GM18858 (cell line): ENCODE measurements at regions not wholly inside any gene's neighbourhood (a gene's known extent, or its start where the extent isn't known, plus 50 kb on each side); places are given as distances from the start of the nearest gene placed in this dataset.
"Not testable (repeated sequence)": the region's sequence is repeated elsewhere in the genome, so short reads cannot be mapped to it uniquely, and the experiment has no call there.

Experiments used
- ATAC-seq: cut with Tn5 transposase; IDR thresholded peaks from one replicate; pipeline ENCODE4 v1.9.1; 2021; ENCODE audit not compliant: unreplicated experiment

GRCh38 chr13:60936281-60936680, 479.4 kb downstream of the PCDH20 start:
- no peak for ATAC-seq

DNA sequence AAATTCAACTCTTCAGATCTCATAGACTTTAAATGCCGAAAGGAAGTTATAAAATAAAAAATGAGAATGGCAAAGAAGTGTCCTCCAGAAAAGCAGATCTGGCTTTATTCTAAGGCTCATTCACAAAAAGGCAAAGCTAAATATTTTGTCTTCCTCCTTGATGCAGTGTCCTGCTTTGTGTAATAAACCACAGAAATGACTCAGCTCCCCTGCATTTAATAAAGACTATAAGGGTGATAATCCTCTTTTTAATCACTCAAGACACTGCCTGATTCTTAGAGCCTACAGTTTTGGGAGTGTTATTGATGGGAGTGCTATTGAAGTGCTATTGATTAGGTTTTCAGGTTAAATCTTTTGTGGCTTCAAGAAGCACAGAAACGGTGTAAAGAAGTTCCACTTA, 482.0 kb downstream of the PCDH20 start:
- no peak for ATAC-seq

DNA sequence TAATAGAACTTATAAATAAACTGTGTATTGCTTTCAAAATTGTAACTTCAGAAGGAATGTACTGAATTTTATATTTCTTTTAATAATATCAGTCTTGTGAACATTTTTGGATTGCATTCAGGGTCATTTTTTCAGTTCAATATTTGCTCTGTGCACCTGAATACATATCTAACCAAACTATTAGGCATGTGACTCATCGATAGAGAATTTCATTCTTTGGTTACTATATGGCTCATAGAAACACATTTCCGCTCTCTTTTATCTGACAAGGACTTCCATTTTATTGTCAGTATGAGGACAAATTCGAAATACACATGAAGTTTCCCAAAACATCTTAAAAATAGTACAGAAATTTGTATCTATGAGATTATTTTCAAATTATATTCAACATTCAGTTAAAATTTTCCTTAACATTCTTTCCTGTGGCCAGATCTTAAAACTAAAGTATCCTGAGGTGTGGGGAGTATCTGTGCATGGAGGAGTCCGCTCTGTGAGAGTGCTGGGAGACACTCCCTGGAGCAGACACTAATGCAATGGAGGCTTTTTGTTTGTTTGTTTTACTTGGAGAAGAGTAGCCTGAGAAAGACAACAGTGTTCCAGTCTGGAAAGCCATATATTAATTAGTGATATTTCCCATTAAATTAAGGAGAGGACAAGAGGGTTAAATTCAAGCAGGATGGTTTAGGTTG, 483.6 kb downstream of the PCDH20 start:
- no peak for ATAC-seq

DNA sequence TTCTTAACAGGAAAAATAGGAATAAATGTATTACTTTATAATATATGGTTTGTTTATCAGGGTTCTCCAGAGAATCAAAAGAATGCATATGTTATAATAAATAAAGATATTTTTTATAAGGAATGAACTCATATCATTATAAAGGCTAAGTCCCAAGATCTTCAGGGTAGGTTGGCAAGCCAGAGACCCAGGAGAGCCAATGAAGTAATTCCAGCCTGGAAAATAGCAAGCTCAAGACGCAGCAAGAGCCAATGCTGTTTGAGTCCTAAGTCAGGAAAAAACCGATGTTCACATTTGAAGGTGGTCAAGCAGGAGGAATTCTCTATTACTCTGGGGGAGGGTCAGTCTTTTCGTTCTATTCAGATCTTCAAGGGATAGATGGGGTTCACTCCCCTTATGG, 490.0 kb downstream of the PCDH20 start:
- ATAC-seq: no peak

GRCh38 chr13:60924856-60925255, 490.8 kb downstream of the PCDH20 start:
- ATAC-seq: no peak

- no peak for ATAC-seq
Observed at GRCh38 chr13:60922576-60923231, 492.9 kb downstream of the PCDH20 start.

GRCh38 chr13:60893801-60894200, 496.8 kb downstream of the TDRD3 start:
- no peak for ATAC-seq

- no peak for ATAC-seq
Observed at GRCh38 chr13:60887711-60888110, 490.7 kb downstream of the TDRD3 start.

DNA sequence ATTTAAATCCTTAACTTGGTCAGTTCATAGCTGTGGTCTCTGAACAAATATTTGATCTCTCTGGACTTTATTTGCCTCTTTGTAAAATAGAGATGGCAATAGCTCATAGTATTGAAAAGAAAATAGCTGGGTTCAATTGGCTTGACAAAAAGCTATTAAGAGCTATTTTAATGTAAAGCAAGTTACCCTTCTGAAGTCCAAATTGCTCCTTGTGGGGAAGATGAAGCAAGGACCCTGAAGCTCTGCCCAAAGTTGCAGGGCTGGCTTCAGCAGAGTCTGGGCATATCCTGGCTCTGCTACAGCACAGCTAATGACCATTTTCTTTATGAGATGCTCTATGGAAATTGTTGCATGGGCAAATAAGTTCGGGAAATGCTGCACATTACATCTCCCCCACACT, 484.5 kb downstream of the TDRD3 start:
- ATAC-seq: no peak

DNA sequence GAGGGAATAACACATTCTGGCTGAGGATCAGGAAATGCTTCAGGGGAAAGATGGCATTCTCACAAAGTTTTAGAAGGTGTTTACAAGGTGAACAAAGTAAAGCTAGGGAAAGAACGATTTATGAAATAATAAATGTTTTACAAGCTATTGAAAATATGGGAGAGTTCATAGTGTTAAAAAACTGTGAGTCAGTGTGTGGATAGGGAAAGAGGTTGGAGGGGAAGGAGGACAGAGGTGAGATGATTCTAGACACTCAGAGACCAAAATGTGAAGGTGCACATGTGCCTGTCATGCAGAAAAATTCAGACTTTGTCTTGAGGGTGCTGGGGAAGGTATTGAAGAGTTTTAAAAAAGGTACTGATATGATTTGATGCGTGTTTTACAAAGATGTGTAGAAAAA, 476.1 kb downstream of the TDRD3 start:
- ATAC-seq: no peak

DNA sequence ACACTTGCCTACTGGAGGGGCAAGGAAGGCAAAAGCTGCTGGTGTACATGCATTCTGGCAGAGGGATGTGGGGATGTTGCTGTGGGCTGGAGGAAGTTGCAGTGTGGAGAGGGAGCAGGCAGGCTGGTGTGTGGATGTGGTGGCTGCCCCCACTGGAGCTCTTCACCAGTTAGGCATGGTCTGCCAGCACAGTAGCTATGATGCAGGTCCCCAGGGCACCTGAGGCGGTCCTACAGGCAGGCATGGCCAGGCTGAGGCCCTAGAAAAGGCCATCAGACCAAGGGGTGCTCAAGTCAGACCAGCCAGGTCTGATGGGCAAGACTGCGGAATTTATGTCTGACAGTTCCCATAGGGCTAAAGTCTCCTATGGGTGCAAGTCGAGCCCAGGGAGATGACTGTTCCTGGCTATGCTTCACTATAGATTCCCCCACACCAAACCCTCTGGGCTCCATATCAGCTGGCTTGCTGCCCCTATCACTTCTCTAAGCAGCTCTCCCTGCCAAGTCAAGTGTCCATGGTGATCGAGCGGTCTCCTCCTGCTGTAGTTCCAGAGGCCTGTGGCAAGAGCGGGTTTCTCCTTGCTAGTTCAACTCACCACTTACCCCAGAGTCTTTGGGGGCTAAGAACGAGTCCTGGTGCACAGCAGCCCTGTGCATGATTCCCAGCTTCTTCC, 473.1 kb downstream of the TDRD3 start:
- no peak for ATAC-seq

GRCh38 chr13:60869225-60869624, 472.2 kb downstream of the TDRD3 start:
- no peak for ATAC-seq

GRCh38 chr13:60862036-60862435, 465.0 kb downstream of the TDRD3 start:
- no peak for ATAC-seq

DNA sequence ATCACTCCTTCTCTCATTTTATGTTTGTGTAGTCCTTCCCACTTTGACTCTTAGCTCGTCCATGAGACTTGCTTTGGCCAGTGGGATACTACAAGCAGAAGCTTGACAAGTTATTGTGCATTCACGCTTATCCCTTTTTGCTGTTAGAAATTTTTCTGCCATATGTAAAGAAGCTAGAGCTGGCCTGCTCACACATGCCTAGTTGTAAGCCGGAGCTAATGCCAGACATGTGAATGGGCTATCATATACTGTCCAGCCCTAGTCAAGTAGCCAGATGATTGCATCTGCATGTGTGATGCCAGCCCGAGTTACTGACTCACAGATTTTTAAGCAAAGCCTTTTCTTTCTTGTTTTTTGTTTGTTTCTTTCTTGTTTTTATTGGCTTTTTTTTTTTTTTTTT, 460.7 kb downstream of the TDRD3 start:
- ATAC-seq: no peak

DNA sequence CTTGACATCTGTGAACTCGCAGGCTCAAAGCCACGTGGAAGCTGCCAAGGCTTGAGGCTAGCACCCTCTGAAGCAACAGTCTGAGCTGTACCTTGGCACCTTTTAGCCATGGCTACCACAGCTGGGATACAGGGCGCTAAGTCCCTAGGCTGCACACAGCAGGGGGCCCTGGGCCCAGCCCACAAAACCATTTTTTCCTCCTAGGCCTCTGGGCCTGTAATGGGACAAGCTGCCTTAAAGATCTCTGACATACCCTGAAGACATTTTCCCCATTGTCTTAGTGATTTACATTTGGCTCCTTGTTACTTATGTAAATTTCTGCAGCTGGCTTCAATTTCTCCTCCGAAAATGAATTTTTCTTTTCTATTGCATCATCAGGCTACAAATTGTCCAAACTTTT, 455.9 kb downstream of the TDRD3 start:
- no peak for ATAC-seq

DNA sequence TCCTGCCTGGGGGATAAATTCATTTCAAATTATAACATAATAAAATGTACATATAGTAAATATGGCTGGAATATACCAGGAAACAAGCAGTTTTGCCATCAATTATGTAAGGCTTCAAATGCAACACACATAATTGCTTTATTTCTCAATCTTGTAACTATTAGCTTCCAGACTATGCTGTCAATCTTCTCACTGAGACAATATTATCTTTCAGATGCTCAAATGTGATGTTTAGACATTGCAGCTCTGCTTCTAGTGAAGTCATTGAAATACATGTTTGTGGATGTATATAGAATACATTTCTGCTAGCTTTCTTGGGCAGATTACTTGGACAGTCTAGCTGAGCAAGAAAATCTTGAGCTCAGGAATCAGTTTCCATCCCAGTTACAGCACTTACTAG, 454.4 kb downstream of the TDRD3 start:
- ATAC-seq: no peak

DNA sequence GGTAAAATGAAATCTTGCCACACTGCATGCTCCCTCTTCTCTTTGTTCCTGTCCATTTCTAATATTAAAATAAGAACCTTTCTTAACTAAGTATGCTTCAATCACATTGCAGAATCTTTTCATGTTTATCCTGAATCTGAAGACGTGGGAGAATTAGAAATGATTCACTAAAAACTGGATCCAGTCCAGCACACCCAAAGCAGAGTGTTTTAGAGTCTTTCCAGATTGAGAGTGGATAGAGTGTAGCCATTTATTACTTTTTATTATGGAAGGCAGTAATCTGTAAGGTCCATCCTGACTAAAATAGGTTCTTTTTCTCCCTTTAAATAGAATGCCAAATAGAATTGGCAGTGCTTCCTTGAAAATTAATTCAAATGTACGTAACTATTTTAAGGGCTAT, 453.5 kb downstream of the TDRD3 start:
- ATAC-seq: no peak

- no peak for ATAC-seq
Observed at GRCh38 chr13:60838581-60838980, 441.6 kb downstream of the TDRD3 start.

DNA sequence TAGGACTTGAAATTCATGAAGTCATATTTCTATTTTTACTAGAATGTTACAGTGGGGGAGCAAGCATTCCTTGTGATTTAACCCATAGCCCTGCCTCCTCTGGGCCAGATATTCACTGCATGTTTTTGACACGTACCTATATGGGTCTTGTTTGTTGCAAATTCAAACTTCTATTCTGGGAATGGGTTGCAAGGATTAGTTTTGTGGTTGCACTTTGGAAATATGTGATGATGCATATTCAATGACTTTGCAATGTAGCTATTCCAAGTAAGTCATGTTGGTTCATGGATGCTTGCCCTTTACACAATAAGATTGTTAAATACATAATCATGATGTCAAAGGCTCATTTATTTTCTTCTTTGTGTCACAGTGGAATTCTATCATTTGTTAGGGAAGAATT, 440.8 kb downstream of the TDRD3 start:
- ATAC-seq: no peak

- ATAC-seq: no peak
Observed at GRCh38 chr13:60836821-60837220, 439.8 kb downstream of the TDRD3 start.

DNA sequence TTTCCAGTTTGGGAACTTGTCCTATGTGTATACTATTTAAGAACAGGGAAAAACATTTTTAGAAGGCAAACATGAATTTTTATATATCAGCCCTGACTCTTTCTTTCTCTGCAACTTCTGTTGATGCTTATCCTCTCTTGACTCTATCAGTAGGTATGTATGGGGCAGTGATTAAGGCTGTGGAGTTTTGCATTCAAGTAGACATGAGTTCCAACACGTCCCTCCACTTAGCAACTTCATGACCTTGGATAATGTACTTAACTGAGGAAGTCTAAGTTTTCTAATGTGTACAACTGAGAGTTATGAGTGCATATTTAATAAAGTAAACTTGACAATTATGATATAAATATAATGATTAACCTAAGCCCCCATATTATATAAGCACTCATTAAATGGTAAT, 414.6 kb downstream of the TDRD3 start:
- no peak for ATAC-seq

DNA sequence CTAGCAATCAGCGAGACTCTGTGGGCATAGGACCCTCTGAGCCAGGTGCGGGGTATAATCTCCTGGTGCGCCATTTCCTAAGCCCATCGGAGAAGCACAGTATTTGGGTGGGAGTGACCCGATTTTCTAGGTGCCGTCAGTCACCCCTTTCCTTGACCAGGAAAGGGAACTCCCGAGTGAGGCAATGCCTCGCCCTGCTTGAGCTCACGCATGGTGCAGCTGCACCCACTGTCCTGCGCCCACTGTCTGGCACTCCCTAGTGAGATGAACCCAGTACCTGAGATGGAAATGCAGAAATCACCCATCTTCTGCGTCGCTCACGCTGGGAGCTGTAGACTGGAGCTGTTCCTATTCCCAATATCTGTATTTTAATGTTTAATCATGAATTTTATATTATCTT, 408.6 kb downstream of the TDRD3 start:
- not testable (repeated sequence) for ATAC-seq
